Trophoblast cell (in vitro differentiated cells and primary cell): ENCODE measurements at regions not wholly inside any gene's neighbourhood (a gene's known extent, or its start where the extent isn't known, plus 50 kb on each side); places are given as distances from the start of the nearest gene placed in this dataset.

ENCODE experiments used
- DNase-seq, 2 donors: peaks; one replicate each; pipeline ENCODE4 v3.0.0-alpha.2; 2016
- H2AFZ ChIP-seq: 2 replicates; pipeline ENCODE4 v1.6.1; 2013; ENCODE audit warnings: low read length, moderate library complexity, mild to moderate bottlenecking; ENCODE audit not compliant: insufficient read depth, poor library complexity
- H2AK5ac ChIP-seq: 2 replicates; pipeline ENCODE4 v1.6.1; 2013; ENCODE audit warnings: mild to moderate bottlenecking, low read length
- H2BK120ac ChIP-seq: 2 replicates; pipeline ENCODE4 v1.6.1; 2013; ENCODE audit warnings: low read length, mild to moderate bottlenecking, moderate library complexity; ENCODE audit not compliant: insufficient read depth, poor library complexity
- H2BK12ac ChIP-seq: 2 replicates; pipeline ENCODE4 v1.6.1; 2013; ENCODE audit warnings: mild to moderate bottlenecking, low read length, moderate library complexity
- H2BK5ac ChIP-seq: 2 replicates; pipeline ENCODE4 v1.6.1; 2013; ENCODE audit warnings: low read length, low read depth, moderate library complexity, mild to moderate bottlenecking; ENCODE audit not compliant: poor library complexity
- H3K14ac ChIP-seq: 2 replicates; pipeline ENCODE4 v1.6.1; 2013; ENCODE audit warnings: mild to moderate bottlenecking, low read length
- H3K18ac ChIP-seq: 2 replicates; pipeline ENCODE4 v1.6.1; 2013; ENCODE audit warnings: mild to moderate bottlenecking, low read length
- H3K23ac ChIP-seq: 2 replicates; pipeline ENCODE4 v1.6.1; 2013; ENCODE audit warnings: low read length
- H3K27ac ChIP-seq: 2 replicates; pipeline ENCODE4 v1.5.1; 2013; ENCODE audit warnings: low read depth, mild to moderate bottlenecking, inconsistent platforms, low read length, moderate library complexity
- H3K27me3 ChIP-seq: 2 replicates; pipeline ENCODE4 v1.6.1; 2013; ENCODE audit warnings: inconsistent platforms, mild to moderate bottlenecking, low read length, moderate library complexity; ENCODE audit not compliant: insufficient read depth
- H3K36me3 ChIP-seq, 2 experiments: 1 replicate in 1 of 2; 2 replicates in 1 of 2; pipeline ENCODE4 v1.6.1; 2013; ENCODE audit warnings: low read length in 2 of 2, mild to moderate bottlenecking in 2 of 2, moderate library complexity in 1 of 2; ENCODE audit not compliant: insufficient read depth in 2 of 2, control insufficient read depth in 1 of 2
- H3K4ac ChIP-seq: 2 replicates; pipeline ENCODE4 v1.6.1; 2013; ENCODE audit warnings: low read depth, mild to moderate bottlenecking, low read length, moderate library complexity
- H3K4me1 ChIP-seq, 2 experiments: 1 replicate in 1 of 2; 2 replicates in 1 of 2; pipeline ENCODE4 v1.6.1; 2013; ENCODE audit warnings: low read length in 2 of 2, mild to moderate bottlenecking in 2 of 2, moderate library complexity in 1 of 2; ENCODE audit not compliant: insufficient read depth in 2 of 2, control insufficient read depth in 1 of 2
- H3K4me2 ChIP-seq: 2 replicates; pipeline ENCODE4 v1.6.1; 2013; ENCODE audit warnings: inconsistent platforms, mild to moderate bottlenecking, low read length, moderate library complexity
- H3K4me3 ChIP-seq: 2 replicates; pipeline ENCODE4 v1.5.1; 2013; ENCODE audit warnings: mild to moderate bottlenecking, low read depth, low read length, inconsistent platforms
- H3K79me1 ChIP-seq: one replicate; pipeline ENCODE4 v1.6.1; 2013; ENCODE audit warnings: low read length
- H3K79me2 ChIP-seq: 2 replicates; pipeline ENCODE4 v1.6.1; 2013; ENCODE audit warnings: low read length, mild to moderate bottlenecking; ENCODE audit not compliant: control insufficient read depth, insufficient read depth, poor library complexity
- H3K9ac ChIP-seq: 2 replicates; pipeline ENCODE4 v1.6.1; 2013; ENCODE audit warnings: mild to moderate bottlenecking, low read length
- H3K9me3 ChIP-seq: 2 replicates; pipeline ENCODE4 v1.6.1; 2013; ENCODE audit warnings: low read depth, mild to moderate bottlenecking, control low read depth, inconsistent platforms, low read length; ENCODE audit not compliant: insufficient read depth
- H4K12ac ChIP-seq: 2 replicates; pipeline ENCODE4 v1.6.1; 2013; ENCODE audit warnings: low read depth, mild to moderate bottlenecking, low read length, moderate library complexity
- H4K8ac ChIP-seq: 2 replicates; pipeline ENCODE4 v1.6.1; 2013; ENCODE audit warnings: low read depth, mild to moderate bottlenecking, low read length, moderate library complexity
- H4K91ac ChIP-seq: one replicate; pipeline ENCODE4 v1.6.1; 2013; ENCODE audit warnings: low read depth, mild to moderate bottlenecking, low read length, moderate library complexity
- WGBS: extraction: QIAGEN DNeasy Blood & Tissue Kit; methylation state at CpG from one replicate; pipeline ENCODE4 v1.1.7; 2013; ENCODE audit warnings: missing lambda C conversion rate; ENCODE audit not compliant: insufficient read length, insufficient coverage; ENCODE audit errors: extremely low coverage; 5-methylcytosine and 5-hydroxymethylcytosine counted together

DNA sequence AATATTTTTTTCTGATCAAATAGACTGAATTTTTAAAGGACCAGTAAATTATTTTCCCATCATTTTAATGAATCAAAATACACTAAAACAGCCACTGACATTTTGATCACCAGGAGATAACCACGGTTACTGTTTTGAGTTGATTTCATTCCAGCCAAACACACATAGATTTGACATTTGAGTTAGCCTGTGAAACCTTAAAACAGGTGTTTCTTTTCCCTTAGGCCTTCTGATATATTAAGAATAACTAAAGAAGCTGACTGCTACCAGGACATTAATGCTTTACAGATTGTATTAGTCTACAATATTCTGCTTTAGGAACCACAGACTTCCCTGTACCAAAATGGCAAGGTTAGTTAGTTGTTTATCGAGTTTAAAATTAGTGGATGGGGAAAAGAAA lies 193.4 kb downstream of the OMA1 start:
- Histone ChIP-seq H2AFZ (no peak overlapping the region), H4K91ac (no peak overlapping the region), H2BK12ac (no peak overlapping the region), H3K18ac (no peak overlapping the region), H3K4me3 (no peak overlapping the region), H2AK5ac (no peak overlapping the region), H3K27me3 (no peaks in the 10 kb centered on the region), H4K8ac (no peak overlapping the region), H4K12ac (no peak overlapping the region), H3K23ac (no peak overlapping the region), H3K4me2 (no peak overlapping the region), H3K4ac (no peak overlapping the region), H3K79me2 (no peaks in the 10 kb centered on the region), H2BK120ac (no peak overlapping the region), H3K79me1 (no peaks in the 10 kb centered on the region), H3K27ac (no peak overlapping the region), H2BK5ac (no peak overlapping the region), H3K9me3 (no peaks in the 10 kb centered on the region), H3K9ac (no peak overlapping the region), H3K36me3 (no peaks in the 10 kb centered on the region), H3K14ac (no peak overlapping the region), H3K4me1 (no peaks in the 10 kb centered on the region)
- no CpG with 5 or more reads among the region's 2 CpGs for WGBS
- no peak for DNase-seq

DNA sequence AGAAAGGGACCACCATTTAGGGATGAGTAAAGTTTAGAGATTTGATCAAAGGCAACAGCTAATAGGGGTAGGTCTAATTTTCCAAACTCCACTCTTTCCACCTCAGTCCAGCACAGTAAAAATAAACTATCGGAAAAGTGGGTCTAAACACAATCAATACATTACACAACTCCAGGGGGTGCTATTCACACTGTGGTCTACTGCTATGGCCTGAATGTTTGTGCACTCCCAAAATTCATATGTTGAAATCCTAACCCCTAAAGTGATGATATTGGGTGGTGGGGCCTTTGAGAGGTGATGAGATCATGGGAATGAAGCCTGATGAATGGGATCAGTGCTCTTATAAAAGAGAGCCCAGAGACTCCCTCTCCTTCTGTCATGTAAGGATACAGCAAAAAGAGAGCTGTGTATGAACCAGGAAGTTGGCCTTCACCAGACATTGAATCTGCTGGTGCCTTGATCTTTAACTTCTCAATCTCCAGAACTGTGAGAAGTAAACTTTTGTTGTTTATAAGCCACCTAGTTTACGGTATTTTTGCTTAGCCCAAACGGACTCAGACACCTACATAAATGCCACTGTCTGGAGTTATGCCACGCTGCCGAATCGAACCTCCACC lies 193.9 kb downstream of the OMA1 start:
- H3K27me3 ChIP-seq, result no peaks in the 10 kb centered on the region
- H3K9ac ChIP-seq, result no peak overlapping the region
- no peak overlapping the region for H4K12ac ChIP-seq
- no peak overlapping the region for H3K4ac ChIP-seq
- no peak overlapping the region for H2BK12ac ChIP-seq
- no CpG with 5 or more reads among the region's 6 CpGs for WGBS
- no peak overlapping the region for H2AK5ac ChIP-seq
- DNase-seq, result no peak
- H3K4me3 ChIP-seq, result no peak overlapping the region
- no peak overlapping the region for H4K8ac ChIP-seq
- no peaks in the 10 kb centered on the region for H3K4me1 ChIP-seq
- no peak overlapping the region for H3K4me2 ChIP-seq
- no peaks in the 10 kb centered on the region for H3K9me3 ChIP-seq
- no peak overlapping the region for H3K18ac ChIP-seq
- H3K23ac ChIP-seq, result no peak overlapping the region
- H2BK120ac ChIP-seq, result no peak overlapping the region
- no peaks in the 10 kb centered on the region for H3K79me1 ChIP-seq
- H2AFZ ChIP-seq, result no peak overlapping the region
- H3K14ac ChIP-seq, result no peak overlapping the region
- H3K36me3 ChIP-seq, result no peaks in the 10 kb centered on the region
- H4K91ac ChIP-seq, result no peak overlapping the region
- no peaks in the 10 kb centered on the region for H3K79me2 ChIP-seq
- no peak overlapping the region for H2BK5ac ChIP-seq
- H3K27ac ChIP-seq, result no peak overlapping the region

DNA sequence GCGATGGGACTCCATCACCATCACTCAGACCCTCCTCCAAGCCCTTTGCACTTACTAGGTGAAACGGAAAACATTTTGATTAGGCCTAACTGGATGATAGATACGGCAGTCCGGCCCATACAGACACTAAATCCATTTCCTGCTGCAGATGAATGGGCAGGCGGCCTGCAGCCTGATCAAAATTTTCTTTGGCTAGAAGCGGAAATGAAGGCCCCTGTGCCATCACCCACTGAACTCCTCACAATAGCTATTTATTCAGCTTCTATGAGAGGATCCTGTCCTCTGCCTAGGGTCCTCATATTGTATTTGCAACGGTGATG lies 200.5 kb downstream of the OMA1 start:
- Histone ChIP-seq H3K9ac (no peak overlapping the region), H3K4me1 (no peaks in the 10 kb centered on the region), H3K18ac (no peak overlapping the region), H3K23ac (no peak overlapping the region), H2BK12ac (no peak overlapping the region), H2BK120ac (no peak overlapping the region), H3K4me2 (no peak overlapping the region), H3K27me3 (no peaks in the 10 kb centered on the region), H3K79me2 (no peaks in the 10 kb centered on the region), H3K14ac (no peak overlapping the region), H3K4me3 (no peak overlapping the region), H4K12ac (no peak overlapping the region), H3K9me3 (no peaks in the 10 kb centered on the region), H3K4ac (no peak overlapping the region), H3K79me1 (no peaks in the 10 kb centered on the region), H3K27ac (no peak overlapping the region), H2AFZ (no peak overlapping the region), H4K8ac (no peak overlapping the region), H3K36me3 (no peaks in the 10 kb centered on the region), H4K91ac (no peak overlapping the region), H2AK5ac (no peak overlapping the region), H2BK5ac (no peak overlapping the region)
- DNase-seq, result no peak
- WGBS, result no CpG with 5 or more reads among the region's 7 CpGs

DNA sequence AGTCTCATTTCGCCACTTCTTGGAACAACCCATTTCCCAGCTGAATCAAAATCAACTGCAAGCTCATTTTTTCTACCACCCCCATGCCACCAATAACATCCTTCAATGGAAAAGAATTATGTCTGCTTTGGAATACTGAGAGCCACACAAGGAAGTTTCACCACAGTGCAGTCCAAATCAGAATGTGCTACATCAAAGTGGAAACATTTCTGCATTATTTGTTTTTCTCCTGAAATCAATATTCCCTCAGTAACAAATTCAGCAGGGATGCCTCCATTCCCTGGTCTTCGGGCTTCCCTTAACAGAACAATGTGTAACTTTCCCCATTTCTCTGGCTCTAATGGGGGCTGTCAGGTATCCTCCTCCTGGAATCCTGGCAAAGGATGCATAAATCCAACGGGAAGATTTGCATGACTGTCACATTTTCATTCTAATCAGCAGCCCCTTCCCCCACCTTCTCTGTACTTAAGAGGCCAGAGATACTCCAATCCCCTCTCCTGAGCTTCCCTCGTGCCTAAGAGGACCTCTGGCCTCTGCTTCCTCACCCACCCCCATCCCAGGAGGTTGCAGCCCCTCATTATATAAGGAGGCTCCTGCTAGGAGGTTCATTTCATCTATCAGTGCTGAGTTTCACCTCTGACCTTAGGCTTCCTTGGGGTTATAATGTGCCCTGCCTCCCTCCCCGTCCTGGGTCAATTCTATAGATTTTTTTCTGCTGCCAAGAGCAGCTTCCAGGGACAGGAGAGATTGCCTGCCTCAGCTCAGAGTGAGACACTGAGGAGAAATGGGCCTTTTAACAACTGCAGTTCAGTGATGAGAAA lies 201.1 kb downstream of the OMA1 start:
- no peaks in the 10 kb centered on the region for H3K36me3 ChIP-seq
- H3K27me3 ChIP-seq, result no peaks in the 10 kb centered on the region
- no peak overlapping the region for H3K4me3 ChIP-seq
- H3K27ac ChIP-seq, result no peak overlapping the region
- H3K9ac ChIP-seq, result no peak overlapping the region
- no peak for DNase-seq
- no peak overlapping the region for H4K91ac ChIP-seq
- no peak overlapping the region for H3K18ac ChIP-seq
- H3K14ac ChIP-seq, result no peak overlapping the region
- H4K12ac ChIP-seq, result no peak overlapping the region
- no peak overlapping the region for H3K23ac ChIP-seq
- H3K9me3 ChIP-seq, result no peaks in the 10 kb centered on the region
- H4K8ac ChIP-seq, result no peak overlapping the region
- H3K4ac ChIP-seq, result no peak overlapping the region
- no CpG with 5 or more reads among the region's 5 CpGs for WGBS
- H3K4me1 ChIP-seq, result no peaks in the 10 kb centered on the region
- no peak overlapping the region for H2AFZ ChIP-seq
- H2AK5ac ChIP-seq, result no peak overlapping the region
- H2BK12ac ChIP-seq, result no peak overlapping the region
- no peak overlapping the region for H3K4me2 ChIP-seq
- no peaks in the 10 kb centered on the region for H3K79me2 ChIP-seq
- no peaks in the 10 kb centered on the region for H3K79me1 ChIP-seq
- H2BK5ac ChIP-seq, result no peak overlapping the region
- H2BK120ac ChIP-seq, result no peak overlapping the region
